Adipocyte (in vitro differentiated cells): ENCODE measurements at regions not wholly inside any gene's neighbourhood (a gene's known extent, or its start where the extent isn't known, plus 50 kb on each side); places are given as distances from the start of the nearest gene placed in this dataset.

Source experiments
- DNase-seq: peaks from one replicate; pipeline ENCODE4 v3.0.0-alpha.2; 2015; ENCODE audit warnings: low read depth
- H3K27me3 ChIP-seq: replicated peaks from 2 replicates; pipeline ENCODE4 v1.7.0; 2013; ENCODE audit warnings: mild to moderate bottlenecking, low read length, moderate library complexity; ENCODE audit not compliant: control insufficient read depth, insufficient read depth
- H3K36me3 ChIP-seq: 2 replicates; pipeline ENCODE4 v1.7.0; 2013; ENCODE audit warnings: low read length, mild to moderate bottlenecking, moderate library complexity; ENCODE audit not compliant: control insufficient read depth, insufficient read depth, severe bottlenecking
- H3K4me1 ChIP-seq: 2 replicates; pipeline ENCODE4 v1.7.0; 2013; ENCODE audit warnings: mild to moderate bottlenecking, low read length, moderate library complexity; ENCODE audit not compliant: control insufficient read depth, insufficient read depth
- H3K4me3 ChIP-seq: 2 replicates; pipeline ENCODE4 v1.7.0; 2013; ENCODE audit warnings: mild to moderate bottlenecking, low read length, moderate library complexity
- H3K9ac ChIP-seq: 2 replicates; pipeline ENCODE4 v1.7.0; 2013; ENCODE audit warnings: mild to moderate bottlenecking, low read length, moderate library complexity
- H3K9me3 ChIP-seq: 2 replicates; pipeline ENCODE4 v1.7.0; 2013; ENCODE audit warnings: mild to moderate bottlenecking, low read length, moderate library complexity; ENCODE audit not compliant: control insufficient read depth

DNA sequence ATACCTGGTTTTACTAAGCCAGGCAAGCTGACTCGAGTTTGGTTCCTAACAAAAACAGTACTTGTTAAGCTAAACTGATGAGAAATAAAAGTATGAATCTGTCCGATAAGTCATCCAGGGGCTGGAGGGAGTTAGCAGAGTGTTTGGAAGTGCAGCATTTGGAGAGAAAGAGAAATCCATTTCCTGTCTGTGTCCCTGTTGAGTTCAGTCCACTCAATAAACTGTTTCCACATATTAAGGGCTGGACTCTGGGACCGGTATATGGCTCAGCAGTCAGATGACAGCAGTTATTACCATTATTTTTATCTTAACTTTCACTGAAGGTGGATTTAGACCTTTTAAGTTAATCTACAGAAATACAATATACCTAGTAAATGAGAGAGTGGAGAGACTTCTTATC, 130.6 kb upstream of the ADRA1B start:
- H3K27me3 ChIP-seq = no peaks in the 10 kb centered on the region
- H3K4me1 ChIP-seq = peaks cover 47% of the 10 kb centered on the region
- no peaks in the 10 kb centered on the region for H3K36me3 ChIP-seq
- no peak for DNase-seq
- no peaks in the 10 kb centered on the region for H3K9me3 ChIP-seq
- H3K4me3 ChIP-seq = no peak overlapping the region
- peak overlapping the region; percentile 75 for H3K9ac ChIP-seq

DNA sequence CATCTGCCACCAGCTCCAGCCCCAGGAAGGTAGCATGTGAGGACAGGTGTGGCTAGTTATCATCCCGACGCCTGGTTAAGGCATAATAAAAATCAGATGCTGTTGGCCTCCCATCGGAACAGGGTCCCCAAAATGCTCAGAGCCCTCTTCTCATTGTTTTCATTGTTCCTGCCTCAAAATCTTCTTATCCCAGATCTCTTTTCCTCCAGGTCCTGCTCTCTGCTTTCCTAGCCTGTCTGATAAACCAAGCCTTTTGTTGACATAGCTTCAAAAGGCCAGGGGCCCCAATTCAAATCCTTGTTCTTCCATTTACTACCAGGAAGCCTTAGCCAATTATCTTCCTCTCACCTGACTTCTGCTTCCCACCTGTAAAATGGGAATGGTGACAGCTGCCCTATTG, 130.1 kb upstream of the ADRA1B start:
- no peak for DNase-seq

DNA sequence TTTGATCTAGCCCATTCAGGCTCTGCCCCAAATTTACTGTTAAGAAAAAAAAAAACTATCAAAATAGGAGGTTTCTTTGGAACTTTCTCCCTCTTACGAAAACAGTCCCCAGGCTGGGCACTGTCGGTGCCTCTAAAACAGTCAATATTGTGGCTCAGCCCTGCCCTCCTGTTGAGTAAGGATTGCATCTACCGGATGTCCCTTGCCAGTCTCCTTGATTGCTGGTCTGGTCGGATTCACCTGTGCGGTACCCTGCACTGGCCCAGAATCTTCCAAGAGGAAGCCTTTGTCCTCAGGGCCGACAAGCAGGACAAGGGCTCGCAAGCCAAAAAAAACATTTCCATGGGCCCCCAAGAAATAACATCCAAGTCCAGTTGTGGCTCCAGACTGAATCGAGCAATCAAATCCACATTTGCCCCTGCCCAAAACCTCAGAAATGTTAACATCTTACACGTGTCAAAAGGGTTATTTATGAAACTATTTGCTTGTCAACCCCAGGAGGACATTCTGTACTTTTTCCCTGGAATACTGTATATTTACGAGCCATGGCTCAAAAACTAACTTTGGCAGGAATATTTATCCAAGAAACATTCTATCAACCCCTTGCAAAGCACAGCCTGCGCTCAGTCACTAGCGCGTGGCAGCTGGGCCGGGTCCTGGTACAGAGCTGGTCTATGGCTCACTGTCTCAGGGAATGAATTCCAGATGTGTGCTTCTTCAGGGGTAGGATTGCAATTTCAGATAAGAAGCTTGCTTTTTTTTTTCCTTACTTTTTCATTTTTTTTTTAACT, 129.2 kb upstream of the ADRA1B start:
- Histone ChIP-seq H3K4me3 (no peak overlapping the region), H3K4me1 (peaks cover 47% of the 10 kb centered on the region), H3K36me3 (no peaks in the 10 kb centered on the region), H3K9me3 (no peaks in the 10 kb centered on the region), H3K27me3 (no peaks in the 10 kb centered on the region), H3K9ac (peak overlapping the region; percentile 75)
- peak; percentile 96 for DNase-seq

More for the DNA sequence above, 130.1 kb upstream of the ADRA1B start:
- Histone ChIP-seq H3K36me3 (no peaks in the 10 kb centered on the region), H3K9ac (peak overlapping the region; percentile 75), H3K4me3 (no peak overlapping the region), H3K27me3 (no peaks in the 10 kb centered on the region), H3K4me1 (peaks cover 47% of the 10 kb centered on the region), H3K9me3 (no peaks in the 10 kb centered on the region)

DNA sequence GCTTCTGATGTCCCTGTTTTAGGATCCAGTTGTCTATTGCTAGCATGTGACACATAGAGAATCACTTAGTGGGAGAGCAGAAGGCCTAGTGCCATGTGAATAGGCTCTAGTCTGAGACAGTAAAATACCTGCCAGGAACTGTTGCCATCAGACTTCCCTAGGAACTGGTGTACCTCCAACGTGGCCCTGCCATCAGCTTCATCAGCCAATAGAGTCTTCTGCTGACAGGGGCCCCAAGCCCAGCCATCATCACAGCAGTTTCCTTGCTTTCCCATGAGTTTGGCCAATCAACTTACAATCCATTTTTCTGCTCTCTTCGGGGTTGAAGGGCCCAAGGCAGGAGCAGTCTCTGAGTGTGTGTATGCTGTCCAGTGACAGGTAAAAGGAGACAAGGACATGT, 128.4 kb upstream of the ADRA1B start:
- no peaks in the 10 kb centered on the region for H3K9me3 ChIP-seq
- DNase-seq = no peak
- H3K4me3 ChIP-seq = no peak overlapping the region
- H3K36me3 ChIP-seq = no peaks in the 10 kb centered on the region
- H3K4me1 ChIP-seq = peaks cover 47% of the 10 kb centered on the region
- H3K9ac ChIP-seq = peak overlapping the region; percentile 75
- no peaks in the 10 kb centered on the region for H3K27me3 ChIP-seq

DNA sequence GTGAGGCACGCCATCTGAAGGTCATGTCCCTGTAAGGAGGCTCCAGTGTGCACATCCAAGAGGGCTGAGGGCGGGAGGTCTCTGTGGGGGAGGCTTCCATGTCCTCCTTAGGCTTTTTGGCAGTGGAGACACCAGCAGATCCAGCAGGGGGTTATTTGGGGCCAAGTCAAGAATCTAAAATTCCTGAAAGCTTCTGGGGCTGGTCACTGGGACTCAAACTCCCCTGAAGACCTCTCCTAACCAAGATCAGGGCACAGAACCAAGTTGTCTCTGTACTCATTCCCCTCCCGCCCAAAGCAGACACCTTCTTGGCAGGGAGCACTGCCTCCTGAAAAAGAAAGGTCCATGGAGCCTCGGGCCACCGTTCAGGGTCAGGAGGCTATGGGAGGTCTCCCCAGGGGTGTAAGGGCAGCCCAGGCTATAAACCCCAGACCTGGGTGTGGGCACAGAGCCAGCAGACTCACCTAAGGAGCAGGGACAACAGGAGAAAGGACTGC, 127.4 kb upstream of the ADRA1B start:
- no peaks in the 10 kb centered on the region for H3K27me3 ChIP-seq
- no peak for DNase-seq
- no peaks in the 10 kb centered on the region for H3K36me3 ChIP-seq
- H3K9ac ChIP-seq = no peak overlapping the region
- H3K4me3 ChIP-seq = no peak overlapping the region
- peaks cover 47% of the 10 kb centered on the region for H3K4me1 ChIP-seq
- no peaks in the 10 kb centered on the region for H3K9me3 ChIP-seq

DNA sequence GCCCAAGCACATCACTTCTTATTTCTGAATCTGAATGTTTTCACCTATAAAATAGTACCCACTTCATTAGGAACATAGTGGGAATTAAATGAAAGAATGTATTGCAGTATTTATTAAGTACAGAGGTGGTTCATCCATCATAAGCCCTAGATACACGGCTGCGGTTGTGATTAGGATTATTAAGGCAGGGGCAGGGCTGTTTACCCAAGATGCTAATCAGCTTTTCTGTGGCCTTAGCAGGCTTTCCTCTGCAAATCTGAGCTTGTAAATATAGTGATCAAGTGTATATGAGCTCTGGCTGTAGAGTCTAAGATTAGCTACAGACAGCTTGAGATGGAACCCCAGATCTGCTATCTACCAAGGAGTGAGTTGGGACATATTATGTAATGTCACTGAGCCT, 124.1 kb upstream of the ADRA1B start:
- DNase-seq = no peak
- Histone ChIP-seq H3K36me3 (no peaks in the 10 kb centered on the region), H3K9ac (no peak overlapping the region), H3K27me3 (no peaks in the 10 kb centered on the region), H3K4me1 (peaks cover 24% of the 10 kb centered on the region), H3K9me3 (no peaks in the 10 kb centered on the region), H3K4me3 (no peak overlapping the region)

DNA sequence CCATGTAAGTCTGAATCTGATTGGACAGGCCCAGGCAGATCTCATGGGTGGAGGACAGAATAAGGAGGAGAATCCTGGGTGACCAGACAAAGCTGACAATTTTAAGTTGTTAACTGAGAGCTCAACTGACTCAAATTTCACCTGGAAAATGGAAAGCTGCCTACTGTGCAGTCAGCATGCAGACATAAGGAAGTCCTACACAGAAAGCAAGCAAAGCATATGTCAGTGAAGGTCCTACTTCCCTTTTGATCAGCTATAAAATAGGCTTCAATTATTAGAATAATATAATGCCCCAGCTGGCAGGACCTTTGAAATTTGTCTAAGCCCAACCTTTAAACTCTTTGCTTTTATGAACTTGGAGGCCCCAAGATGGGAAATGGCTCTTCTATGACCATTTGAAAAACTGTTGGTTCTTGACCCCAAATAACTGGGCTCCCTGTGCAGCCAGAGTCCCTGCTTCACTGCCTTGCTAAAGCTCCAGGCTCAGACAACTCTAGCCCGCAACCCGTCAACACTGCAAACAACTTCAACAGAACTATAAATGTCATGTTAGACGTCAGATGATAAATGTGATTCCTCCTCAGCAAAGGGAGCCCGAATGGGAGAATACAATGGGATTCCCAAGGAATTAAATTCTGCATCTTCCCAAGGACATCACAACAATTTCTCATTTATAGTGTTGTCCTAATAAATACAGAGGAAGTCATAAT, 118.9 kb upstream of the ADRA1B start:
- Histone ChIP-seq H3K36me3 (no peaks in the 10 kb centered on the region), H3K4me3 (no peak overlapping the region), H3K4me1 (peaks cover 10% of the 10 kb centered on the region), H3K9me3 (no peaks in the 10 kb centered on the region), H3K27me3 (peaks cover 9% of the 10 kb centered on the region), H3K9ac (no peak overlapping the region)
- no peak for DNase-seq

DNA sequence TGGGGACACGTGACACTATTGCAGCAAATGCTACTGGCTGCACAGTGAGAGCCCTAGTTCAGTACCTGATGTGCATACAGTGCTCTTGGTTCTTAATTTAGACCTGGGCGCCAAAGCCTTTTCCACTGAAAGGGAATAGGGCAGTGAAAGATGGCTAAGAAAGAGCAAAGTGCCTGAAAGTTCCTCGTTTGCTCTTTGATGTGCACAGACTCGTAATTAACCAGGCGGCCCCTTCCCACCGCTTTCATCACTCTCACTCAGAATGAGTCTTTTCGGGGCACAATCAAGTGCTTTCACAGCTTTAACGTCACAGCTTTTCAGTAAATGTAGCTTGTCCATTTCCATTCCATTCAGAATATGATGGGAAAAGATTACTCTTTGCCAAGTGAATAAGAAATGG, 116.6 kb upstream of the ADRA1B start:
- Histone ChIP-seq H3K9ac (no peak overlapping the region), H3K4me1 (peaks cover 13% of the 10 kb centered on the region), H3K4me3 (no peak overlapping the region), H3K9me3 (no peaks in the 10 kb centered on the region), H3K36me3 (no peaks in the 10 kb centered on the region), H3K27me3 (peaks cover 9% of the 10 kb centered on the region)
- DNase-seq = no peak

DNA sequence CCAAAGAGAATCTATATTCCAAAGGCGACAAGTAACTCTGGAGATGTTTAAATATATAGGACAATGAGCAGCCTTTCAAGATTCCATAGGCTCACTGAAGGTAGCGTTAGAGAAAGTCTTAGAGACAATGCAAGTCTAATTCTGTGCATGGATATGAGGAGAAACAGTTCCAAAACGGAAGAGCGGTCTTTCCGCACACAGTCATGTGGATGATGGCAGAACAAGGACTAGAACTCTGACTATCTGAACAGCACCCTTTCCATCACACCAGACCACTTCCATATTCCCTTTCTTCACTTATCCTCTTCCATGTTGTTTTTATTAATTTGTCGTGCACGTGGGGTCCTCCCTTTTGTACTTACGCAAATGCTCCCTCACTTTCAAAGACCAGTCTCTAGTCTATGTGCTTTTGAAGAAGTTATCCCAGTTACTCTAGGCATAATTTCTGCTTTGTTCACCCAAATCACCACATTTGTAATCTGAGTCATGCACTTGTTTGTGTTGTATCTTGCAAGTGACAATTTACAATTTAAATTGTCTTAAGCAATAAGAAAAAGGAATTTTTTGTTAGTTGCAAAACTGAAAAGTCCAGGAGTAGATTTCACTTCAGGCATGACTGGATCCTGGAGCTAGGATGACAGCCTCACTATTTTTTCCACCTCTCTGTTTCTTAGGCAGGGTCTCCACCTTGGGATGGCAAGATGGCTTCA, 116.0 kb upstream of the ADRA1B start:
- DNase-seq = no peak
- Histone ChIP-seq H3K9ac (no peak overlapping the region), H3K4me3 (no peak overlapping the region)

DNA sequence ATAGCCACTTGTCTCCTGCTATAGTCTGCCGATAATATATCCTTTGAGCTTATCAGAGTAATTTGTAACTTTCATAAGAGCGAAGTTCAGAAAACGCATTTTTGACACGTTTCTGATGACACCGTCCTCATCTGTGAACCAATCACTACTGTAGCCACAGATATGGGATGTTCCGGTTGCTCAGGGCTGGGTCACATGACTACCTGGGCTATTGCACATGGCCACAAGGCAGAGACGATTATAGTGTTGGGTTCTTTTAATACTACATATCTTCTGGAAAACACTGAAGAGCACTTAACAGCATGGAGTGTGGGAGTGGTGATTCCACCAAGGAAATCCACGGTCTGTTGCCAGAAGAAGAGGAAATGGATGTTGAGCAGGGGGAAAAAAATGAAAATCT, 115.0 kb upstream of the ADRA1B start:
- H3K4me1 ChIP-seq = peaks cover 23% of the 10 kb centered on the region
- no peak for DNase-seq

More for the DNA sequence above, 116.0 kb upstream of the ADRA1B start:
- Histone ChIP-seq H3K27me3 (peaks cover 9% of the 10 kb centered on the region), H3K4me1 (peaks cover 19% of the 10 kb centered on the region), H3K9me3 (no peaks in the 10 kb centered on the region), H3K36me3 (no peaks in the 10 kb centered on the region)

DNA sequence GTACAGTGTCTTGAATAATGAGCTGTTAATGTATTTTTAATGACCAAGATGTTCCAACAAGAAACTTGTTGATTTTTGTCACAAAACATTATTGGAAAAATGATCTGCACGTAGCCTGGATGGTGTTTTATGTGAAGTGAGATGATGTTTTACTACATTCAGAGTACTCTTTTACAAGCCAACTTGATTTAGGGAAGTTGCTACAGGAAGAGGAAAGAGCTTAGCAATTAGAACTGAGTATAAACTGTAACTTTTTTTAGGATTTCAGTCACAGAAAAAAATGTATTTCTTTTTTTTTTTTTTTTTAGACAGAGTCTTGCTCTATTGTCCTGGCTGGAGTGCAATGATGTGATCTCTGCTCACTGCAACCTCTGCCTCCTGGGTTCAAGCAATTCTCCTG, 113.6 kb upstream of the ADRA1B start:
- peaks cover 4% of the 10 kb centered on the region for H3K9me3 ChIP-seq
- H3K27me3 ChIP-seq = peaks cover 9% of the 10 kb centered on the region
- H3K4me3 ChIP-seq = no peak overlapping the region
- H3K36me3 ChIP-seq = no peaks in the 10 kb centered on the region
- no peak for DNase-seq
- H3K4me1 ChIP-seq = peaks cover 23% of the 10 kb centered on the region
- H3K9ac ChIP-seq = no peak overlapping the region

More for the DNA sequence above, 115.0 kb upstream of the ADRA1B start:
- no peak overlapping the region for H3K9ac ChIP-seq
- peaks cover 4% of the 10 kb centered on the region for H3K9me3 ChIP-seq
- no peaks in the 10 kb centered on the region for H3K36me3 ChIP-seq
- H3K27me3 ChIP-seq = peaks cover 9% of the 10 kb centered on the region
- no peak overlapping the region for H3K4me3 ChIP-seq
